ENCODE measurements at regions not wholly inside any gene's neighbourhood (a gene's known extent, or its start where the extent isn't known, plus 50 kb on each side); places are given as distances from the start of the nearest gene placed in this dataset.

DNA sequence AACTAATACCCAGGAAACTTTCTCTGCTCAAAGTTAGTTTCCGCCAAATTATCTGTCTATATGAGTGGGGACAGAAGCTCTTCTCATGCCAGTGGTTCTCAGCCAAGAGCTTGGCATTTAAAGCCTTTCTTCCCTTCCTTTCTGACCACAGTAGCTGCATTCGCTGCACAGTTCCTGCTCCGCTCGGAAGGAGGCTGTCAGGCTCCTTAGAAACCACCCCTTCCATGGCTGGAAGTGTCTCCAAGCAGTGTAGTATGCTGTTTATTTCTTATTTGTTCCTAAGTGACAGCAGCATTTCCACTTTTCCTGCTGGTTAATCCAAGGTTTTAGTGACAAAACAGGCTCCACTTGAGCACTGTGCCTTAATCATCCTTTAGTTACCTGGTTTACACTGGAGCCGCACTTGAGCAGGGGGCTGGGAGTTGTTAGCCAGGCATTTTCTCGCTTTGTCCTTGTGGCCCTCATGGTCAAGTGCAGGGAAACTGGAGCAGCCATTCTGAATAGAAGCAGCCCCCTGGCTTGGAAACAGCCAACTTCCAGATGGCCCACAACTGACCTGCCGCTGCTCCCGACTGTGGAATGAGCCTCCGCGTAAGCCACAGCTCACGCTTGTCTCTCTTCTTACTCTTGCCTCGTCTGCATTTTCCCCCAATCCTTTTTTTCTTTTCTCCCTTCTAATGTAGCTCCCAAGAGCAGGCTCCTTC lies 739.4 kb upstream of the TENM3 start:
- no peak for DNase-seq (ENCODE audit: low read depth)

DNA sequence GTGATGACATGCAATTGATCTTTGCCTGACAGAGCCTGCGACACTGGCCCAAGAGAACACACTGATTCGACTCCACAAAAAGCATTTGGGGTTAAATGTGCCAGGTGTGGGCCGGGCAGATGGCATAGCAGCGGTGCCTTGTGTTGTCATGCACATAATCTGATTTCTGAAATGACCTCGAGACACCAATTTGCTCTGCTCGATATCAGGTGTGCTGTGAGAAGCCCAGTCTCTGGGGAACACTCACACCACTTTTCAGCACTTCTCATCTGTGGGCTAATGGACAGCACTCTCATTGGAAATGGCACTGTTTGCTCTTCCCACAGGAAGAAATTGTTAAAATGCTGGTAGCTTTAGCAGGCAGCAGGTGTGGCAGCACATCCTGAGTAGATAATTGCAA lies 738.3 kb upstream of the TENM3 start:
- DNase-seq (ENCODE audit: low read depth), result no peak

DNA sequence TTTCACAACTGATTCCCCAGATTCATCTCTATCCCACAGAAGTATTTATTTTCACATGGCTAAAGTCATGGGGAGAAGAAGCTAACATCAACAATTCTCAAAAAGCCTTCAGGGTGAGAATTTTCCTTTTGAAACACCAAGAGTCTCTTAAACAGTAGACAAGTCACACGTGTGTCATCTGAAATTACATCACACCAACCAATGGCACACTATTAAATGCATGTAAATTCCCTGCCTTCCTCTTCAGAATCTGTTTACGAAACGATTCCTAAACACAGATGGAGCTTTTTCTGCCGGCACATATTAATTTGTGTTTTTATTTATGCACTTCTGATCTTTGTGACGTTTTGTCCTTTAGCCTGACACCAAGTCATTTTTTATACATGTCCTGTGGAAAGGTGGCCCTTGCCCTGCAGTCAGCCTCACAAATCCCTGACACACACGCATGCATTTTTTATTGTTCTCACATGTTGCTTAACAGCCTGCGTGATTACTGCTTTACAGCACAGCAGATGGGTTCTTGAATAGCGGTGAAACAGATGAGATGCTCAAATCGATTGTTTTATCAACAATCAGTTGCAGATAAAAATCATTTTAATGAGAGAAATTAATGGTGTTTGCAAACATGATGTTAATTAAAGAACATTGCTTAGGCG lies 735.9 kb upstream of the TENM3 start:
- DNase-seq (ENCODE audit: low read depth), result no peak

DNA sequence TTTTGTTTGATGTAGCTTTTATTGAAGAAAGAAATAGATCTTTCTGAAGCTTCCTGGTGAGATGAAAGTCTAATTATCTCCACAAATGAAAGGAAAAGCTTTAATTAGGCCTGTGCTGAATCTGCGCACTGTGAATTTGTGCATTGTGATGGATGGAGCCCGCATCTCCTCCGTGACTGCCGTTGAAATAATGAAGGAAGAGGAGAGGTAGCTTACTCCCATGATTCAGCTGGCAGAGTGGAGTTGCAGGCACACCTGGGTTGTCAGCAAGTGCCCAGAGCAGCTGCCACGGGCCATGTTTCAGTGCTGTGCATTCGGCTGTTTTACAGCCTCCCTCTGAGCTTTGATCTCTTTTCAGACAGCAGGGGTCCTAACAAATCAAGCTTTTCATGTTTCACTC lies 735.3 kb upstream of the TENM3 start:
- DNase-seq (ENCODE audit: low read depth), result no peak

DNA sequence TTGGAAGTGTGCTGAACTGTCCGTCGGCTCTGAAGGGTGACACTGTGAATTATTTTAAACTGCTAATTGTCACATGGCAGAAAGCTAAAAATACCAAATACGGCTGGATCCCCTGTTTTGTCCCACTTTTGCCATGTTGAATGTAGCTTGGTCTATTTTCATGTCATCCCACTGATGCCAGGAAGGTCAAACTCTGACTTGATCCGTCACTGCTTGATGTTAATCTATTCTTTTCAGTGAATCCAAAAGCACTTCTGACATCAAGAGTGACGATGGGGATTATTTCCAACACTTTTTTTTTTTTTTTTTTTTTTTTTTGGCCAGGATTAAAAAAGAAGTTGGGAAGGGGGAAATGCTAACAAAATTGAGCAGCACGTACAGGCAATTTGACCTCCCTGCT lies 734.6 kb upstream of the TENM3 start:
- no peak for DNase-seq (ENCODE audit: low read depth)

DNA sequence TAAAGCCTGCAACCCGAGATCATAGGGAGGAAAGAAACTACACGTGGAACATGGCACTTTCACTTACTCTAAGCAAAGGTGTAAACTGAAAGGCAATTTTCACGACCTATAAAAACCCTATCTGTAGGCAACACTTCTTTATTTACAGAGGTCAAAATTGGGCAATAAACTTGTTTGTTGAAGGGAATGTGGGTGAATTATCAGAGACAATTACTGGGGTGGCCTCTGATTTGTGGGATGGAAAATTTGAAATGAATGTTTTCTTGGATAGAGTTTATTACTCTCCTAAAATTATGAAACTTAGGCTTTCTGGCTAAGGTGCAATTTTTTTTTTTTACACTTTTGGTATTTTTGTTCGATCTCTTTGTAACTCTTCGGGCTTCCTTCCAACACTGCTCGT lies 734.1 kb upstream of the TENM3 start:
- no peak for DNase-seq (ENCODE audit: low read depth)

GRCh38 chr4:181517491-181517890 lies 725.7 kb upstream of the TENM3 start:
- DNase-seq (ENCODE audit: low read depth), result no peak

DNA sequence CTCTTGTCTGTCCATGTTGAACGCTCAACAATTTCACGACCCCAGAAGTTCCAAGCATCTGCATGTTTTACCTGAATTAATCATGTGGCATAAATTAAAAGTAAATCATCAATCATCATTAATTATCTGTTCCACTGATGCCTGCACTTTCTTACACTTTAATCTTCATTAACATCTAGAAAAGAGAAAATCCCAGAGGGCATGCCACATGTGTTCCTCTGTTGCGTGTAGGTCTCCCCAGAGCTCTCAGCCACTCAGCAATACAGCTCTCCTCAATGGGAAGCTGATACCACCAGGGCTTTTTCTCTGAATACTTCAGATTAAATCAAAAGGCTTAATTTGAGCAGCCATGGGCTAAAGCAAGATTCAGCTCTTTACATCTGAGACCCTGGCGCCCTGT lies 722.4 kb upstream of the TENM3 start:
- no peak for DNase-seq (ENCODE audit: low read depth)

- no peak for DNase-seq (ENCODE audit: low read depth)
Measured at GRCh38 chr4:181523973-181524372, 719.2 kb upstream of the TENM3 start.

GRCh38 chr4:181524499-181524898 lies 718.7 kb upstream of the TENM3 start:
- no peak for DNase-seq (ENCODE audit: low read depth)

- no peak for DNase-seq (ENCODE audit: low read depth)
Measured at GRCh38 chr4:181525634-181526033, 717.6 kb upstream of the TENM3 start.

- no peak for DNase-seq (ENCODE audit: low read depth)
Measured at GRCh38 chr4:181528570-181529184, 714.5 kb upstream of the TENM3 start.

- no peak for DNase-seq (ENCODE audit: low read depth)
Measured at GRCh38 chr4:181529537-181529936, 713.7 kb upstream of the TENM3 start.

GRCh38 chr4:181536196-181536746 lies 706.9 kb upstream of the TENM3 start:
- no peak for DNase-seq (ENCODE audit: low read depth)

DNA sequence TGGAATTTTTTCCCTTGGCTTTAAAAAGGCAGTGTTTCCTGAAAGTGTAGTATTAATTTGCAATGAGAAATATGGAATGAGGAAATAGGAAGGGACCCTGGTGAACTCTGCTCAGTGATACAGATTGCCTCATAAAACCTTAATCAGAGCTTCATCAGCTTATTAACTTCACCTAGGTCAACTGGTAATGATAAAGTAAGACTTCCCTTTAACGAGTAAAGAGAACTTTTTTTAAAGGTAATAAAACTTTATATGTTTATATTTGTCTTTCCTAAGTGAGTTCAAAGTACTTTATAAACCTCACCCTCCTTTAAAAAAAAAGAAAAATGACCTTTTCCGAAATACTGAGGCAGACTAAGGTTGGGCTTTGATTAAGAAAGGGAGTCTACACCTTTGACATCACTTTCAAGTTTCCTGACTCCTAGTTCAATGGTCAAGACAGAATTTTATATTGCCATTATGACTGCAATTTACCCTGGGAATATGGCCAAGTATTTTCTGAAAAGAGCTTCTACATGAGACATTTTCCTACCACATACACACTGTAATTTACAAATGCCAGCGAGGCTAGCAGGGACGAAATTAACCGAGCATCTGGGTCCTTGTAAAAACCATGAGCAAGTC lies 706.3 kb upstream of the TENM3 start:
- no peak for DNase-seq (ENCODE audit: low read depth)

GRCh38 chr4:181538431-181538830 lies 704.8 kb upstream of the TENM3 start:
- DNase-seq (ENCODE audit: low read depth), result no peak

- no peak for DNase-seq (ENCODE audit: low read depth)
Measured at GRCh38 chr4:181541396-181541795, 701.8 kb upstream of the TENM3 start.

- no peak for DNase-seq (ENCODE audit: low read depth)
Measured at GRCh38 chr4:181548873-181549575, 694.2 kb upstream of the TENM3 start.

DNA sequence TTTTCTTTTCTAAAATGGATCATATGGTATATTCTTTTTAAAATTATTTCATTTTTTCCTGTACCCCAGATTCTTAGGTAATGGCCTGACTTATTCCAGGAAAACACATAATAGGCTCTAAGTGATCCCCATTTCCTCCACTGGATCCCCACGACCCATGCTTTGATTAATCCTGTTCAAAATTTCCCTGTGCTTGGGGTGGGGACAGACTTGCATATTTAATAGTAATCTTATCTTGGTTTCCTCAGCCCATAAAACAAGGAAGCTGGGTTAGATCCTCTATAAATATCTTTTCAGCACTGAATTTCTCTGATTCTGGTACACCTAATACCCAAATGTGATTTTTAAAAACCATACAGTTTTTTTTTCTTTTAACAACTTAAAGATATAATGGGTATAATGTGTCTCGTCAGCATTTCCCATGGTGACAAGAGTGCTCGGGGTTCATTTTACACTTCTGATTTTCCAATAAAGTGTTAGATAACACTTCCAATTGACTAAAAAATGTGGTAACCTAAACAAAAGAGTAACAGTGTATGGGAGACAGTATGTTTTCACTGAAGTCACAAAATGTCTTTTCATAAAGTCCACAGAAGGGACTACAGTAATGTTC lies 693.5 kb upstream of the TENM3 start:
- DNase-seq (ENCODE audit: low read depth), result no peak

DNA sequence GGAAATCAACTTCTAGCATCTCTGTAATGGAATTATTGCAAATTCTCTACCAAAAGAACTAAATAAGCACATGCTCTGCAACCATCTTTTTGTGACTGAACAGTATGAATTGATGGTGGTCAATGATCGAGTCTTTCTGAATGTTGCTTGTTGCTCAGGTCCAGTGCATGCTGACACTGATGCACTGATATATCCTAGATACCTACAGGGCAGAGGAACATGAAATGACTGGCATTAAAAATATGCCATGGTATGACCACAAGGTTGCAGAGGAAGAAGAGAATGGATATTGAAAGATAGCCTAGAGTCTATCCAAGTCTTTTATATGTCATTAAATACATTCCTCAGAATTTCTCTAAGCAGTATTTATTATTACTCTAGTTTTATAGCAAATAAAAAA lies 692.8 kb upstream of the TENM3 start:
- DNase-seq (ENCODE audit: low read depth), result no peak

GRCh38 chr4:181559637-181560036 lies 683.6 kb upstream of the TENM3 start:
- DNase-seq (ENCODE audit: low read depth), result no peak

DNA sequence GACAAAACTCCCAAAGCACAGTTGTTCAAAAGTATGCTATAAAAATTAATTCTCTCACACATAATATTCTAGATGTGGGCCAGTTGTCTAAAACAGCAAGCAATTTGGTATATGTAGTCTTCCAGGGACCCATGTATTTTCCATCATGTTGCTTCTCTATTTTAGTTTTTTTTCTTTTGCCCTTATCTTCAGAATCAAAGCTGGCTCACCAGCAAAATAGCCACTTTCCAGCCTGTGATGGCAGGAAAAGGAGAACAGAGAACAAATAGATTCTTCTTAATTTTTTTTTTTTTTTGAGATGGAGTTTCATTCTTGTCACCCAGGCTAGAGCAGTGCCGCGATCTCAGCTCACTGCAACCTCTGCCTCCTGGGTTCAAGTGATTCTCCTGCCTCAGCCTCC lies 680.8 kb upstream of the TENM3 start:
- no peak for DNase-seq (ENCODE audit: low read depth)
